GM21717 (cell line): ENCODE measurements at regions not wholly inside any gene's neighbourhood (a gene's known extent, or its start where the extent isn't known, plus 50 kb on each side); places are given as distances from the start of the nearest gene placed in this dataset.

Experiments used
- ATAC-seq: cut with Tn5 transposase; IDR thresholded peaks from one replicate; pipeline ENCODE4 v1.9.1; 2021; ENCODE audit warnings: mild to moderate bottlenecking, moderate library complexity; ENCODE audit not compliant: unreplicated experiment

DNA sequence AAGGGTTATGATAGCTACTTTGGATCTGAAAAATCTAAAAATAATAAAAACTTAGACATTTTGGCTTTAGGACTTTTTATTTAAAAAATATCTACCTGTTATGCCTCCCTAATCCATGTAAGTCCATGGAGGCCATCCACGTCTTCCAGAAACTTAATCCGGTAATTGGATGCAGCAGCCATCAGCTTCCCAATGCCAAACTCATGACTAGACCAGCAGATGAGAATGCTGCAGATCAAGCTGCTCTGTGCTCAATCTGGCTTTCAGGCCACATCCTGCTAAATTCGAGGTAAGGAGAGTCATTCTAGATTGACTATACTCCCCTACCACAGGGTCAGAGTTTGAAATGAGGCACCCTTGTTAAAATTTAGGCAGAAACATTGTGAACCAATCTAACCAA, 168.5 kb upstream of the TCERG1L start:
- no peak for ATAC-seq

DNA sequence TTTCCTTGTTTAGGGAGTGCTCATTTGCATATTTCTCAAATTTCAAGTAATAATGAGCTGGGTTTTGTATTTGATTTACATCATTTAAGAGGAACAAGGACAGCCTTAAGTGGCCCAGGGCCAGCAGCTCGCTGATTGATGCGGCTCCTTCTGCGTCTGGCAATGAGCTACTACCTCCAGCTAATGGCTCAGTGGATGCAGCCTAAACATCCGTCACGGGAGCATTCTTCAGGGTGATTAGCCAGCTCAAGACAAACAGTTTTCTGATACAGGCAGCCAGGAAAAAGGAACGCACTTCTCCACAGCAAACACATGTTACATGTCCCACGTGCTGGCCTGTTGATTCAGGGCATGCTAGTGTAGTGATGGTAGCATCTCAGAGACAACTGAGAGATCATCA, 169.3 kb upstream of the TCERG1L start:
- ATAC-seq: no peak

DNA sequence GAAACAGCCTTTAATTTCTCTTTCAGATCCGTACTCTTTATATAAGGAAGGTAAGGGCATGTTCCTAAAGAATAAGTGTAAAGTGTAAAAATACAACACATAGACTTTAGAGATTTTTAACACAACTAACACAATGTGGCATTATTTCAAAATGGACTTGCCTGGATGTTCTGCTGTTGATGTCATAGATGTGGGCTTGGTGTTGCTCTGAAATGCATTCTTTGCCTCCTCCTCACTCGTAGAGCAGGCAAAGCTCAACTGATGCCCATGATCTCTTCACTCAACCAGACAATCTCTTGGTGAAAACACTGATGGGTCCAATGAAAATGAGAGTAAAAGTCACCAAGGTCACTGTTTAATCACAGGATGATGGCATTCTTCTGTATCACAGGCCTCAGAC, 174.2 kb upstream of the TCERG1L start:
- ATAC-seq: no peak

DNA sequence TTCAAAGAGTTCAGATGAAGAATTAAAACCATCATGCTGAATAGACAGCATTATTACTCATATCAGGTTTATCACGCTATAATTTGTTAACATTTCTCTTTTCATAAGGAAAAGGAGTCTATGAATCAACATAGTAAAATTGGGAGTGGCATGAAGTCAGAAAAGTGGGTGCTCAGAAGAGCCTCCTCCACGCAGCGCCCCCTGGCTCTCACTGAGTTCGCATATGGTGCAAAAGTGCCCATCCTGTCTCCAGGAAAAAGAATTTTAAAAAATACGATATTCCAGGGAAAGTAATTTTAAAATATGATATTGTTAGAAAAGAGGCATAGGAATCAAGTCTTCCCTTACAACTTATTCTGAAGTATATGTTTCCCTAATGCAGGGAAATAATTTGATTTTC, 176.3 kb upstream of the TCERG1L start:
- ATAC-seq: no peak

DNA sequence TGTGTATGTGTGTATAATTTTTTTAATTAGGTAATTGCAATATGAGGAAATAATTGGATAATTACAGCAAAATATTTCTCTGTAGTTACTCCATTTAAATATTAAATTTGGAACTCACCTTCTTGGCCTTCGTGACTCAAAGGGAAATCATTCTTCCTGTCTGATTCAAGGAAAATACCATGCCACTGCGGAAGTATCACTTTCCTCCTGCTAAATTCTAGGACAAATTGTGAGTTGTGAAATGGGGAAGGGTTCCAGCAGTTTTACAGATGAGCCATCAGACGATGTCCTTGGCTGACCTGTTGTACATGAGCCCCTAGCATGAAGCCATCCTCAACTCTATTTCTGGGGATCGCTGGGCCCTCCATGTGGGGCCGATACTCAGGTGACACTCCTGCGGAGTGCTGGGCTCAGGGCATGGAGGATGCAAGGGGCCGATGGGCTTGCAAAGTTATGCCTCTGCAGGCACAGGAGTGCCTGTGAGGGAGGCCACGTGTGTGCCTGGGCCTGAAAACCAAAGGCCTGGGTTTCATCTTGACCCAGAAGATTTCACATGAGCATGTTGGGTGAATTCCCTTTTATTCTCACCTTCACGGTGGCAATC, 179.6 kb upstream of the TCERG1L start:
- no peak for ATAC-seq

DNA sequence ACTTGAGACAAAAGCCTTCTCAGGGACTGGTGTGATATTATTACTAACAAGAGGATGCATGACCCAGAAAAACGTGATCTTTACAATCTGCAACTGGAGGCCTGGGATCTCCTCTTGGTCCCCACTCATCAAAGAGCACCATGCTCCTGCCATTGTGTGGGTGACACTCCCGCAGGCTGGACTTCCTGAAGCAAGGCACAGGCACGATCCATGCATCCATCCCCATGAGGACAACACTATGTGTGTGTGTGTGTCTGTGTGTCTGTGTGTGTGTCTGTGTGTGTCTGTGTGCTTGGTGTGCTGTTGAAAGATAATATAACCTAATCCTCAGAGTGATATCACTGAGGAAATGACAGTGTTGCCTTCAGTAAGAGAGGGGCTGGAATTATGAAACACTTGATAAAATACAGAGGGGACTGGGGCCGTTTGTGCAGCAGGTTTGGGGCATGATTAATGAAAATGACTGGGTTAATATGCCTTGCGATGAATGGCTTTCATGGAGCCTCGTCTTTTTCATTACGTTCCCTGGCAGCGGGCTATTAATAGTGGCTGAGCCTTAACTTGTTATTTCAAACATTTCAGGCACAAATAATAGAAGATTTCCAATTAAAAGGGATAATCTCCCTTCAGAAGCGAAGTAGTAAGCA, 180.8 kb upstream of the TCERG1L start:
- ATAC-seq: no peak

DNA sequence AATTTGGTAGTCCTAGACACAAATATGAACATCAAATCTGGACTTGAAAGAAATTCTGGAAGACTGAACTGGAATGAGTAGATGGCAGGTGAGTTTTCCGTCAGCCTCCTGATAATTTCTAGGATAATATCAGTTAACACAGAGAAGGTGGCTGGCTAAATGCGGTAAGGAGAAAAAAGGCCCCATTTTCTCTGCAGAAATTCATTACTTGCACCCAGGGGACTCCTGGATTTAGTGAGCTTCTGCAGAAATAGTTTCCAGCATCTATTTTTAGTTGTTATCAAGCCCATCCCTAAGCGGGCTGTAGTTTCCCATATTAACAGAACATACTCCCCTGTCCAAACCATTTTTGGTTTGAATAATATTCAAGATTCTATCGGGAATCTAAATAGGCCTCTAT, 181.9 kb upstream of the TCERG1L start:
- no peak for ATAC-seq

DNA sequence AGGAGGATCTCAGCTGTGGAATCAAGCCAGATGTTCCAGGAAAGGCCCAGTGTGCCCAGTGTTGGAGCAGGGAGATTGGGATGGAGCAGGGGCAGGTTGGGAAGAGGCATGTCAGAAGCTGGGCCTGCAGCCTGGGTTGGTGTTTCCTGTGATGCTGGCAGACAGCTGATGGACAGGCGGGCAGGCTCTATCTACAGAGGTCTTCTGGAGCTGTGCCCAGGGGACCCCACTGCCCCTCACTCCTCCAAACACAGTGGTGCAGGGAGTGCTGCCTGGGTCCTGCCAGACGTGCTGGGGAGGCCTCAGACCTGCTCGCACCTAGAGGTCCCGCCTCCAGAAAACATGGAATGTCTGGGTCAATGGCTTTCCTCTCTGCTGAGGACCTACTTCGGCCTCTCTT, 182.9 kb upstream of the TCERG1L start:
- no peak for ATAC-seq

DNA sequence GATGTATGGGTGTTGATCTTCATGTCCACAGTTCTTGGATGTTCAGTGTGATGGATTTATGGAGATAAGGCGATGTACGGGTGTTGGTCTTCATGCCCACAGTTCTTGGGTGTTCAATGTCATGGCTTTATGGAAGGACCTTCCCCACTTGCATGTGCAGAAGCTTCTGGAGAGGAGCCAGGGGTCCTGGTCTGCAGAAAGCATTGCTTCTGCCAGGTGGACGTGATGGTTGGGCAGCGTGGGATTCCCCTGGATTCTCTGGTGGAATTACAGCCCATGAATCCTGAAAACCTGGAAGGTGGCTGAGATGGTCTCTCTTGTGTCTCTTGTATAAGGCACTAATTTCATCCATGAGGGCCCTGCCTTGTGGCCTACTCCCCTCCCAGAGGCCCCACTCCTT, 183.7 kb upstream of the TCERG1L start:
- no peak for ATAC-seq

DNA sequence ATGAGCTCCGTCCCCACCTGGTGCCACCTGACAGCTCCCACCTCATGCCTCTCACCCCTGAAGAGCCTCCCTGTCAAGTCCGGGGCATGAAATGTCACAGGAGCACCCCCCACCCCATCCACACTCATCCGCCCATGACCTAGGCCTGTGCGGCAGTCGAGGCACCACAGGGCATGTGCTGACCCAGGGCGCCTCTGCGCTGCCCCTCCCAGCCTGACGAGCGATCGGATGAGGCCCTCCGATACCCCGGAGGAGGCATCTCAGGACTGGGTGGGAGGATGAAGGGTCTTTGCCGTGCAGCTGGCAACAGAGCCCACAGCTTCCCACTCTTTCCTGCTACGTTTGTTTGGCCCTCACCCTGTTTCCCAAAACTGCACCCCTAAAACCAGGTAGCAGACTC, 184.4 kb upstream of the TCERG1L start:
- ATAC-seq: no peak

DNA sequence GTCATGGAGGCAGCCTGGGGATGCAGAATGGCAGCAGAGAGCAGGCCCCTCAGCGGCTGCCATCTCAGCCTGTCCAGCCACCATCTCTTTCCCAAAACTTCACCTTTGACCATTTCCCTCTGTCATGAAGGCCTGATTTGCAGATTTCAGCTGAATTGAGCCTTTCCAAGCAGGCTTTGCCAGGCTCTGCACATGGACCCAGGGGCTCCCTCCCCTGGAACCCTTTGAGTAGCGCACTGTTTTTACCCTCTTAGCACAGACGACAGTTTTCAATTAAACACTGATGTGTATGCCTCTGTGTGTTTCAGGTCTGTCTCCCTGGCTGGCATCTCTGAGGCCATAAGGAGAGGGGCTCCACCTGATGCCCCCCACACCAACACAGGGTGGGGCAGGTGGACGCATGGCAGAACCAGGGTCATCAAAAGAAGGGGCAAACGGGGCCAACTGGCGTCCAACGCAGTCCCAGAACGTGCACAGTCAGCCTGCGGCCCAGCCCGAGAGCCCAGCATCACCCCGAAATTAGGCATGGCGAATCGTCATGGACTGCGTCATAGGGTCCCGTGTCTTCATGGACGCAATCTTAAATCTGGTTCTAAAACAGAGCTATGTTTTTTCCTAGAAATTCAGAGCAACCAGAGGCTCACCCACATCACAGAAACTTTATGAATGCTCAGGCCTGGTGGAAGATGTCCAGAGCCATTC, 185.0 kb upstream of the TCERG1L start:
- no peak for ATAC-seq

DNA sequence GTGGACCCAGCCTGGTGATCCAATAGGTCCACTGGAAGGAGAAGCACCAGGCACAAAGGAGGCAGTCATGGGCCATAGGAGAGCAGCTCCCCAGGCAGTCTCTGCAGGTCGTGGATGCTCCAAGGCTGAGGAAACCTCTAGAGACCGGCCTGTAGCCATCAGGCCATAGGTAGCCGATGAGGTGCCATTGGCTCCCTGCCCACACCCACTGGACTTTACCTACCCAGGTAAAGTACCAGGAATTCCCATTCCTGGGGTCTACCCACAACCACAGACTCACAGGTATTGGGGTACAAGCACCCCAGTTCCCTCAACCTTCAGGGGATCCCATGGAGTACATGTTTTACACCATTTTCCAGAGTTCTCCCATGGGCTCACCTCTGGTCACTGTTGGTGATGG, 188.0 kb upstream of the TCERG1L start:
- no peak for ATAC-seq

DNA sequence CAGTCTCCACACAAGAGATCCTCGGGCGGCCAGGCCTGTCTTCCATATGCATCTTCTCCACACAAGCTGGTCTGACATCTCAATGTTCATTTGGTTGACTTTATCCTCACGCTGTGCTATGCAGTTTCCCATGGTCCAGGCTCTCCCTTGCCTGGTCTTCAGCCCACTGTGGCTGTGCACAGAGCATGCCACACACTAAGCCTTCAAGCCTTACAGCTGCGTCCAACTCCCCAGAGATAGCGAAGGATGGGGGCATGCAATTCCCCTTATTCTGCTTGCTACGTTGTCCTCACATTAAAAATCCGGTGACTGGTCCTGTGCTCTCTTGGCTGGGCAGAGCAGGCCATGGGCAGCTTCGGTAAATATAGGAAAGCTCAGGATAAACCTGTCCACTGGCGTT, 188.7 kb upstream of the TCERG1L start:
- no peak for ATAC-seq

DNA sequence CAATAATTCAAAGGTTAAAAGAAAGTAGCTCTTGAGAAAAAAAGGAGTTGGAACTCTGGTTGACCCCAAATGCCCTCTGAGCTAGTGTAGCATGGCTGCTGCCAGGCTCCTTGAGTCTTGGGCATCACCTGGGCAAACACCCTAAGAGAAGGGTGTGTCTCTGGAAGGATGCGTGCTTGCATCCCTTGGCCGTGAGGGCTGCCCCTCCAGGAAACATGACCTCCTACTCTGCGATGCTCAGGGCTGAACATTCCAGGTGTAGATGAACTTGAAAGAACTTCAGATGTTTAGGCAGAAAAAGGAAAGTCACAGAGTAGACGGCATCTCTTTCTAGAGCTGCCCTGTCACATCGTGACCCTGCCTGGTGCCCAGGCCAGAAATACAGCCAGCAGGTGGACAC, 189.4 kb upstream of the TCERG1L start:
- ATAC-seq: no peak

DNA sequence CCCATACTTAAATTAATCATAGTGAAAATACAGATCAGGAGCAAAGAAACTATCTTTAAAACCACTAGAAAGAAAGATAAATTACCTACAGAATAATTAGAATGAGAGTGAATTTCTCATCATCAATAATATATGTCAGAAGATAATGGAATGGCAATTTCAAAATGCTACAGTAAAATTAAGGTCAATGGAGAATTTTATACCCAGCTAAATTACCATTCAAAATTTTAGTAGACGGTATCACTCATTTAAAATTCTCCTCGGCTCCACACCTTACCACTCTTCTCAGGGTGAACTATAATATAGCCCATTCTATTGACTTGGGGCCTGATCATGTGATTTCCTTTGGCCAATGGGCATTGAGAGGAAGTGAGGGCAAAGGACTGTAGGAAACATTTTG, 192.5 kb upstream of the TCERG1L start:
- ATAC-seq: no peak

DNA sequence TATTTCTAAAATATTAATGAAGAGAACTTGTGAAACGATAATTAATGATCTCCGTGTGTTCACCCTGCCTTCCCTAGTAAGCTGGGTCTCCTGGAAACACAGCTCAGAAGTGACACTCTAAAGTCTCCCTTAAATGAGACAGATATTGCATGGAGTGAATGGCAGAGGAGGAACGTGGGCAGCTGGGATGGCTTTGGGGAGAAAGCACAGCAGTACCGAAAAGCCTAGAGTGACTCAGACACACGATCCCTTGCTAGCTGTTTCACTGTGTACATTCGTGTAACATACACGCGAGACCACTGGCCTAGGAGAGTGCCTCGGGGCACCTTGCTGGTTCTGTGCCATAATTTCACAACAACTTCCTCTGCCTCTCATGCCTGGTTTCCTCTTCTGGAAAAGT, 199.9 kb upstream of the TCERG1L start:
- no peak for ATAC-seq

DNA sequence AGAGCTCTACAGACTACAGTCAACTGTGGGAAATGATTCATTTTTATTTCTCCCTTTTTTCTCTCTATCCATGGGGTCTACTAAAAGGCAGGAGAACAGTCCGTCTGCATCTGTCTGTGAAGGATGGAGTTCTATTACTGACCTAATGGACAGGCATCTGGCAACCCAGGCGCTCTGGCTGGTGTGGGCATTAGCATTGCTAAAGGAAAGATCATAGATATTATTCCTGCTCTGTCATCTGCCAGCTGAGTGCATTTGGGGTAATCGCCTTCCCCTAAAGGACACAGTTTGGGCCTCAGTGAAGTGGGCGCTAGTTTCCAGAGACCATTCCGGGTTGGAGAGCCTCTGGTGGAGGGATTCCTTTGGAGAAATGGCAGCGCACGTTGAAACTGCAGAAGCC, 201.3 kb upstream of the TCERG1L start:
- ATAC-seq: no peak

DNA sequence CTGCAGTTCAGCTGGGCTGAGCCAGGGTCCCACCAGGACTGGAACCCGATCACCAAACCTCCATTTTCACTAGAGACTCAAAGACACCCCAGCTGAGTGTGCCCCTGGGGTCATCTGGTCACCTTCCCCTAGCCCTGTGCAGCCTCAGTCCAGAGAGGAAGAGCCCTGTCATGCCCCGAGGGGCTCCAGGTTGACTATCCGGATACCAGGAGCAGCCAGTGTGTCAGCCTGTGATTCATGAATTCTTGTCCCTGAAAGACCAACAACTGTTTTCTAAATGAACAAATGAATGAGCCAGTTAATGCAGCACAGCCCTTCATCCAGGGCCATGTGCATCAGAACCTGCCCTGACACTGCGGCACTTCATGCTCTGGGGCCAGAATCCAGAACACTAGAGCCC, 201.9 kb upstream of the TCERG1L start:
- no peak for ATAC-seq

DNA sequence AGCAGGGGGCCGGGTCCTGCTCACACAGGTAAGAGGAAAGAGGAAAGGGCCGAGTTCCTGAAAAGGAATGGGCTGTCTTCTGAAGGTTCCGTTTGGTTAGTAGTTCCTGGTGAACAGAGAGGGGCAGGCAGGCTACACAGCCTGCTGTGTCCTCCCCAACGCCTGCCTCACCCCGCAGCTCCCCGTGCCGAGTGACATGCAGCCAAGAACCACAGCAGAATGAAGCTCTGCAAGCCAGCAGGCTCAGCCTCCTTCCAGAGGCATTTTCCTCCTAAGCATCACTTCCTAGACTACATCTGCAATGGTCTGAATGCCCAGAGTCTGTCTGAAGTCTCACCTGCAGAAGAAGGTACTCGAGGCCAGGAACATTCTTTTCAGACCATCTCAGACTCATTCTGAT, 202.4 kb upstream of the TCERG1L start:
- no peak for ATAC-seq

DNA sequence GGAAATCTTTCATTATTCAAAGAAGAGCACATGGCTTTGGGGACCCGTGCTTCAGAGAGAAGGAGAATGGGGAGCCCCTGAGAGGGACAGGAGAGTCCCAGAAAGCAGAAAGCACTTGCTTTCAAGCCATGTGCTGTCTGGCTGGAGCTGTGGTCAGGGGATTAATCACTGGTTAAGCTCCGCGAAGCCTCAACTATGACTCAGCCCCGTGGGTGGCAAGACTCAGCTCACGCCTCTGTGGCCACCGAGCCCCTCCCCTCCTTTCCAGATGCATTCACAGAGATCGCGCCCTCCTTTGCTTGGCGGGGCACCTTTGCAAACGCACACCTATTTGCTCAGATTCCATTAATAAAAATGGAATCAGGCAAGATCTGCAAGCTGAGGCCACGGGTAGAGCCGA, 202.9 kb upstream of the TCERG1L start:
- ATAC-seq: no peak

DNA sequence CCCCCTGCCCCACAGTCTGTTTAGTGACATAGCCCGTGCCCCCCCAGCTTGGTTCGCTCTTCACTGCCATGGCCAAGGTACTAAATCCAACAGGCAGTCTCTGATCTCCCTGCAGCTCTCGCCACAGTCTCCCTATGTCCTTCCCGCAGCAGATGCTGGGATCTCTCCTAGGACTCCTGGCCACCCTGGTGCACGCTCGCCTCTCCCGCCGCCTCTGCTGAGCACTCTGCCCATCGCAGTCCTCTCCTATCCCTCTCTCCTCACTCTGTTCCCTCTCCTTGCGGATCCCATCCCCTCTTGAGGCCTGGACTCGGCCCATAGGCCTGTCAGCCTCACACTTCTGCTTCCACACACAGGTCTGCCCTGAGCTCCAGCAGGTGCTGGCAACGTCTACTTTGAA, 204.8 kb upstream of the TCERG1L start:
- ATAC-seq: no peak

DNA sequence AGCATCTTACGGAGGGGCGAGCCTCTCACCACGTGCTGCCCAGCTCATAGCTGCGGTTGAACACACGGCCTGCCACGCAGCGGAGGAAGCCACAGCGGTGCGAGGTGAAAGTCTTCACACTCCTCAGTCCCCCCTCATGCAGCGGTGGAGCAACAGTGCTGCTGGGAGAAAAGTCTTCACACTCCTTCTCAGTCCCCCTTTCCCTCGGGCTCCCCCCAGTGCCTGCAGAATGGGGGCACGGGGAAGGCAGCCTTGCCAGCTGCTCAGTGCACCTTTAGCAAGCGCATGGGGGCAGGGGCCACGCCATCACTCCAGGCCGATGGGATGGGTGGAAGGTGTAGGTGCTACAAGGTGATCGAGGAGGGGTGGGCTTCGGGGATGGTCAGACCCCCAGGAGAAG, 206.3 kb upstream of the TCERG1L start:
- ATAC-seq: no peak
